ENCODE measurements at regions not wholly inside any gene's neighbourhood (a gene's known extent, or its start where the extent isn't known, plus 50 kb on each side); places are given as distances from the start of the nearest gene placed in this dataset.
A peak's percentile ranks its signal among the peaks of the same experiment; 100 is the strongest.

DNA sequence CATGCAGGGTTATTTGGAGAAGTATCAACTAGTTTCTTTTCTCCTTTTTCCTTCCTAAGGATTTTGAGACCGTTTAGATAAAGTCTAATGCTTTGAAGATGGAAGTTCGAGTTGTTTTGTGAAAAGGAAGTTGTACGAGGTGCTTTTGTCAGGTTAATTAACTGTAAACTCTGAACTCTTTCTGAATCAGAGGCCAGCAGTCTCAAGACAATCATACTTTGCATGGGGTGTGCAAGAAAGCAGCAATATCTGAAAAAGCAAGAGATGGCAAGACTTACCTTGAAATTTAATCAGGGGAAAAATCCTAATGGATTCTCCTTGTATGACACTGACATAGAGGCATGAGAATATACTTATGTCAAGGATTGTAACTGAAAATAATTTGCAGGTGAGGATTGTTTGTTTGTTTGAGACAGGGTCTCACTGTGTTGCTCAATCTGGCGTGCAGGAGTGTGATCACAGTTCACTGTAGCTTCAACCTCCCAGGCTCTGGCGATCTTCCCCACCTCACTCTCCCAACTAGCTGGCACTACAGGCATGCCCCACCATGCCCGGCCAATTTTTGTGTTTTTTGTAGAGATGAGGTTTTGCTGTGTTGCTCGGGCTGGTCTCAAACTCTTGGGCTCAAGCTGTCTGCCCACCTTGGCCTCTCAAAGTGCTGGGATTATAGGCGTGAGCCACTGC, 170.2 kb upstream of the HMGA2 start:
- DNase-seq (ENCODE audit: low read depth) = no peak
- no peak overlapping the region for H3K4me3 ChIP-seq (ENCODE audit: low read depth, low read length)
- TF ChIP-seq POLR2A (IDR thresholded peaks at IDR 0.05; ENCODE audit: extremely low read depth, insufficient read length) (no peak), MYC (IDR thresholded peaks at IDR 0.05; ENCODE audit: low read depth, low read length) (no peak)
- TF ChIP-seq, protein P1, sequence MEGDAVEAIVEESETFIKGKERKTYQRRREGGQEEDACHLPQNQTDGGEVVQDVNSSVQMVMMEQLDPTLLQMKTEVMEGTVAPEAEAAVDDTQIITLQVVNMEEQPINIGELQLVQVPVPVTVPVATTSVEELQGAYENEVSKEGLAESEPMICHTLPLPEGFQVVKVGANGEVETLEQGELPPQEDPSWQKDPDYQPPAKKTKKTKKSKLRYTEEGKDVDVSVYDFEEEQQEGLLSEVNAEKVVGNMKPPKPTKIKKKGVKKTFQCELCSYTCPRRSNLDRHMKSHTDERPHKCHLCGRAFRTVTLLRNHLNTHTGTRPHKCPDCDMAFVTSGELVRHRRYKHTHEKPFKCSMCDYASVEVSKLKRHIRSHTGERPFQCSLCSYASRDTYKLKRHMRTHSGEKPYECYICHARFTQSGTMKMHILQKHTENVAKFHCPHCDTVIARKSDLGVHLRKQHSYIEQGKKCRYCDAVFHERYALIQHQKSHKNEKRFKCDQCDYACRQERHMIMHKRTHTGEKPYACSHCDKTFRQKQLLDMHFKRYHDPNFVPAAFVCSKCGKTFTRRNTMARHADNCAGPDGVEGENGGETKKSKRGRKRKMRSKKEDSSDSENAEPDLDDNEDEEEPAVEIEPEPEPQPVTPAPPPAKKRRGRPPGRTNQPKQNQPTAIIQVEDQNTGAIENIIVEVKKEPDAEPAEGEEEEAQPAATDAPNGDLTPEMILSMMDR (IDR thresholded peaks at IDR 0.05; ENCODE audit: low read depth, low read length) = no peak
- TF ChIP-seq, protein P2, sequence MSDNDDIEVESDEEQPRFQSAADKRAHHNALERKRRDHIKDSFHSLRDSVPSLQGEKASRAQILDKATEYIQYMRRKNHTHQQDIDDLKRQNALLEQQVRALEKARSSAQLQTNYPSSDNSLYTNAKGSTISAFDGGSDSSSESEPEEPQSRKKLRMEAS (IDR thresholded peaks at IDR 0.05; ENCODE audit: low read depth, low read length) = no peak

DNA sequence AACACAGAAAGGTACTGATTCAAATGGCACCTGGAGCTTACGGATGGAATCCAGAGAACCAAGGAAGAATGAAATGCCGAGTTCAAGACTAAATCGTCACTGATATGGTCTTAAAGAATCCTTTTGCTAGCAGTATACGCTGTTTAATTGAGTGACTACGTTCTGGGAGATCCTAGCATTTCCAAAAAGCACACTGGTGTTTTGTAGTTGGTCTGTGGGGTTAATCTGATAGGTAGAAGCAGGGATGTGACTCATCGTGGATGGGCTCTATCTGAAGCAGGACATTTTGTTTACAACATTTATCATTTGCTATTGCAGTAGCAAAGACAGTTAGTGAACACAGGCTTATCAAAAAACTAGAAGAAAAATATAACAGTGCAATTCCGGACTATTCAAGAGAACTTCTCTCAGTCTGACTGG, 169.2 kb upstream of the HMGA2 start:
- DNase-seq (ENCODE audit: low read depth) = no peak
- no peak overlapping the region for H3K4me3 ChIP-seq (ENCODE audit: low read depth, low read length)
- TF ChIP-seq, protein P2 (IDR thresholded peaks at IDR 0.05; ENCODE audit: low read depth, low read length) = no peak
- TF ChIP-seq, protein P1 (IDR thresholded peaks at IDR 0.05; ENCODE audit: low read depth, low read length) = no peak
- TF ChIP-seq POLR2A (IDR thresholded peaks at IDR 0.05; ENCODE audit: extremely low read depth, insufficient read length) (no peak), MYC (IDR thresholded peaks at IDR 0.05; ENCODE audit: low read depth, low read length) (no peak)

DNA sequence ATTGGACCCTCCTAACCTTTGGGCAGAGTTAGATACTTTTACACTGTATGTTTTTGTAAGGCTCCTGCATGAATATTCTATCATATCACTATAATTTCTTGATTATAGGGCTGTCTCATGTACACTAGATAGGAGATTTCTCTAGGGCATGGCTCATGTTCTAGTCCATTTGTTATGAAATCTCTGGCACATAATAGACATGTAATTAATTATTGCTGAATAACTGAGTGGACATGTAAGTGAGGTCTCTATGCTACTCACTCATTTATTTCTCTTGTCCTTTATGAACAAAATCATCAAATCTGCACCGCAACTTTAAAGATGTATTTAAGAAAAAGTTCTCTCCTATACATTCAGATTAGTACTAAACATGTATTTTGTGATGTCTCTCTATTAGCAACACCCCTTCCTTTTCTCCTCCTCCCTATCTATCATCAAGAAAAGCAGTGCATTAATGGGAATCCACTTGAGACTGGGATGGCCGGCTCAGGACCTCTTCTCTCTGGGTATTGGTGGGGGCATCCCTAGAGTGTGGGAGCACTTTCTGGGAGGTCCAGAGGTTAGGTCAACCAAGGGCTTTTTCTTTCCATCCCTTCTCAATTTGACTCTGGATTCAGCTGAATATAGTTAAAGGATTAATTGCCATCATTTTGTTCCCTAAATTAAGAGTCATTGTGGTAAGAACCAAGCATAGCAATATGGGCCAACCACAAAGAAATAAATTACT, 168.0 kb upstream of the HMGA2 start:
- no peak overlapping the region for H3K4me3 ChIP-seq (ENCODE audit: low read depth, low read length)
- no peak for DNase-seq (ENCODE audit: low read depth)
- TF ChIP-seq POLR2A (IDR thresholded peaks at IDR 0.05; ENCODE audit: extremely low read depth, insufficient read length) = no peak

DNA sequence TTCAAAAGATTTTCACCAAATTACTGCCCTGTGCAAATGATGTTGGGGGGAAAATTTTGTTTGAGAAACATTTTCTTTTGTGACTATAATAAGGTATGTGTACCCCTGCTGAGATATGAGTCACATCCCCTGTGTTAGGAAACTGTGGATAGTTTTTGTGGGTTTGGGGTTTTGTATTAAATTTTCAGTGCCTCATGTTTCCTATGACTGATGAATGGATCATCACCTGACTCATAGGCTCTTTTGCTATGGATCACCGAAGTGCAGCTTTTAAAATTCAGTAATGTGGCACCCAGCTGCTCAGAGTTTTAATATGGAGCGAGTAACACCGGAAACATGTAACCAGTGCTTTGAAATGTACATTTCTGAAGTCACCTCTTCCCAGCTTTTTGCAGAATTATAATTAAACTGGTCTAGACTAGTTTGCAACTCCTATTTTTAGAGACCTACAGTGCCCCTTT, 167.4 kb upstream of the HMGA2 start:
- peak; percentile 96 for DNase-seq (ENCODE audit: low read depth)
- TF ChIP-seq POLR2A (IDR thresholded peaks at IDR 0.05; ENCODE audit: extremely low read depth, insufficient read length) = no peak
- TF ChIP-seq, protein P1 (IDR thresholded peaks at IDR 0.05; ENCODE audit: low read depth, low read length) = no peak
- TF ChIP-seq, protein P2 (IDR thresholded peaks at IDR 0.05; ENCODE audit: low read depth, low read length) = peak; percentile 44; the same call in 1 of the 2 replicates
- peak; percentile 52; the same call in 1 of the 2 replicates for TF ChIP-seq MYC (IDR thresholded peaks at IDR 0.05; ENCODE audit: low read depth, low read length)
- no peak overlapping the region for H3K4me3 ChIP-seq (ENCODE audit: low read depth, low read length)

DNA sequence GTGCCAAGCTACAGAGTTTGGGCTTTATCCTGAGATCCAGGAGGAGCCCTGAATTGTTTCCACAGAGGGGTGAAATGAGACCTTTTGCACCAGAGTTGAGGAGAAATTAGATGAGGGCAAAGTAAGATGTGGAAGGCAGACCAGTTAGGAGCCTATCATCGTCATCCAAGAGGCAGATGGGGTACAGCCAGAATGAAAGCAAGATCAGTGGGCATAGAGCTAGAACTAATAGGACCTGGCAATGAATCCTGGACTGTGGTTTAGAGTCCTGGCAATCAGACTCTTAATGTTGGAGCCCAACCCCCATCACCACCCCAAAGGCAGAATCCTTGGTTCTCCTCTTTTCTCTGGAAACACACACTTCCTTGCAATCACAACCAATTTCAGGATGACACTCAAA, 166.6 kb upstream of the HMGA2 start:
- TF ChIP-seq MYC (IDR thresholded peaks at IDR 0.05; ENCODE audit: low read depth, low read length) = no peak
- TF ChIP-seq, protein P1 (IDR thresholded peaks at IDR 0.05; ENCODE audit: low read depth, low read length) = no peak
- TF ChIP-seq, protein P2 (IDR thresholded peaks at IDR 0.05; ENCODE audit: low read depth, low read length) = no peak
- TF ChIP-seq POLR2A (IDR thresholded peaks at IDR 0.05; ENCODE audit: extremely low read depth, insufficient read length) = no peak
- no peak for DNase-seq (ENCODE audit: low read depth)
- H3K4me3 ChIP-seq (ENCODE audit: low read depth, low read length) = no peak overlapping the region

DNA sequence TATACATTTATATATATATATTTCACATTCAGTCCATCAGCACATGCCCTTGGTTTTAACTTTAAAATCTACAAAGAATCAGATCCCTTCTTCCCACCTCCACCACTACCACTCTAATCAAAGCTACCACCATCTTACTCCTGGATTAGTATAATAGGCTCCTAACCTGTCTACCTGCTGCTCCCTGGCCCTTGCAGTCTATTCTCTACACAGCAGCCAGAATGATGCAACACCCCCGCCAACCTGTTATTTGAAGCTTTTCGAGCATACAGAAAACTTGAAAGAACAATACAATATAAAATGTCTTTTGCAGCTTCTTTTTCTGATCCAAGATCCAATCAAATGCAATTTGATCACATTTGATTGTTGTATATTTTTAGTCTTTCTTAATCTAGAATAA, 165.9 kb upstream of the HMGA2 start:
- no peak overlapping the region for H3K4me3 ChIP-seq (ENCODE audit: low read depth, low read length)
- DNase-seq (ENCODE audit: low read depth) = no peak
- TF ChIP-seq MYC (IDR thresholded peaks at IDR 0.05; ENCODE audit: low read depth, low read length) (no peak), POLR2A (IDR thresholded peaks at IDR 0.05; ENCODE audit: extremely low read depth, insufficient read length) (no peak)
- TF ChIP-seq, protein P1 (IDR thresholded peaks at IDR 0.05; ENCODE audit: low read depth, low read length) = no peak
- TF ChIP-seq, protein P2 (IDR thresholded peaks at IDR 0.05; ENCODE audit: low read depth, low read length) = no peak
